Body of pancreas (tissue), 4 donors: ENCODE measurements at regions not wholly inside any gene's neighbourhood (a gene's known extent, or its start where the extent isn't known, plus 50 kb on each side); places are given as distances from the start of the nearest gene placed in this dataset.

Experiments used
- CTCF ChIP-seq, 7 experiments: fragments of 450-650 bp in 4 of 7; fragments of 200-600 bp in 3 of 7; sonication (generic) in 3 of 7; IDR thresholded peaks; one replicate each; pipeline ENCODE4 v1.5.1; 2016 to 2019; ENCODE audit warnings: antibody characterized with exemption in 7 of 7
- POLR2A ChIP-seq, 3 donors: fragments of 450-650 bp; IDR thresholded peaks; one replicate each; pipeline ENCODE4 v1.6.1; 2016; ENCODE audit warnings: antibody characterized with exemption in 3 of 3, mild to moderate bottlenecking in 2 of 3

- TF ChIP-seq CTCF (IDR thresholded peaks at IDR 0.05) (no peak), POLR2A (IDR thresholded peaks at IDR 0.05) (no peak)
Measured at GRCh38 chr9:22773501-22774220, 327.0 kb downstream of the DMRTA1 start.
